Loucy (cell line): ENCODE measurements at regions not wholly inside any gene's neighbourhood (a gene's known extent, or its start where the extent isn't known, plus 50 kb on each side); places are given as distances from the start of the nearest gene placed in this dataset.

Source experiments
- H2AFZ ChIP-seq: fragments of 200-600 bp; sonication (generic); 2 replicates; pipeline ENCODE4 v1.6.0; 2016; ENCODE audit warnings: antibody characterized with exemption, mild to moderate bottlenecking, low read length, moderate library complexity
- H3F3A ChIP-seq: fragments of 200-600 bp; 2 replicates; pipeline ENCODE4 v1.6.0; 2016; ENCODE audit warnings: antibody characterized with exemption, low read depth, mild to moderate bottlenecking
- H3K27me3 ChIP-seq: fragments of 200-600 bp; sonication (generic); 2 replicates; pipeline ENCODE4 v1.6.1; 2014; ENCODE audit warnings: low read length, mild to moderate bottlenecking; ENCODE audit not compliant: insufficient read depth, poor library complexity, severe bottlenecking
- H3K36me3 ChIP-seq: fragments of 200-600 bp; sonication (generic); 2 replicates; pipeline ENCODE4 v1.6.1; 2016; ENCODE audit warnings: low read length; ENCODE audit not compliant: insufficient read depth
- H3K4me1 ChIP-seq: fragments of 200-600 bp; sonication (generic); 2 replicates; pipeline ENCODE4 v1.5.1; 2014; ENCODE audit warnings: low read length, mild to moderate bottlenecking; ENCODE audit not compliant: insufficient read depth, poor library complexity, severe bottlenecking
- H3K4me2 ChIP-seq: fragments of 200-600 bp; sonication (generic); 2 replicates; pipeline ENCODE4 v1.6.0; 2014; ENCODE audit warnings: antibody characterized with exemption, low read length, low read depth, mild to moderate bottlenecking; ENCODE audit not compliant: poor library complexity, severe bottlenecking
- H3K4me3 ChIP-seq: fragments of 200-600 bp; sonication (generic); 2 replicates; pipeline ENCODE4 v1.5.1; 2014; ENCODE audit warnings: low read length, mild to moderate bottlenecking, mixed read lengths; ENCODE audit not compliant: poor library complexity, severe bottlenecking
- H3K79me2 ChIP-seq: fragments of 200-600 bp; sonication (generic); 2 replicates; pipeline ENCODE4 v1.6.1; 2014; ENCODE audit warnings: low read length; ENCODE audit not compliant: insufficient read depth
- H3K9ac ChIP-seq: fragments of 200-600 bp; sonication (generic); 2 replicates; pipeline ENCODE4 v1.6.0; 2014; ENCODE audit warnings: mild to moderate bottlenecking, low read depth, low read length, moderate library complexity; ENCODE audit not compliant: poor library complexity, severe bottlenecking
- H3K9me2 ChIP-seq: fragments of 200-600 bp; sonication (generic); replicated peaks from 2 replicates; pipeline ENCODE4 v1.6.1; 2016; ENCODE audit warnings: low read depth, low read length, mixed read lengths
- H3K9me3 ChIP-seq: fragments of 200-600 bp; sonication (generic); 2 replicates; pipeline ENCODE4 v1.6.1; 2014; ENCODE audit warnings: mild to moderate bottlenecking, antibody characterized with exemption, low read length, low read depth; ENCODE audit not compliant: insufficient read depth
- H4K20me1 ChIP-seq: fragments of 200-600 bp; sonication (generic); 2 replicates; pipeline ENCODE4 v1.6.0; 2014; ENCODE audit warnings: antibody characterized with exemption, low read length, mild to moderate bottlenecking; ENCODE audit not compliant: insufficient read depth, poor library complexity, severe bottlenecking
- EZH2phosphoT487 ChIP-seq: fragments of 200-600 bp; IDR thresholded peaks from 2 replicates; pipeline ENCODE4 v1.6.1; 2018; ENCODE audit warnings: antibody characterized with exemption, mild to moderate bottlenecking, moderate library complexity, borderline replicate concordance
- TF ChIP-seq, protein P1 (sequence below): fragments of 200-600 bp; sonication (generic); conservative IDR thresholded peaks from 2 replicates; pipeline ENCODE4 v1.5.1; 2014; ENCODE audit warnings: mild to moderate bottlenecking, antibody characterized with exemption, low read length

DNA sequence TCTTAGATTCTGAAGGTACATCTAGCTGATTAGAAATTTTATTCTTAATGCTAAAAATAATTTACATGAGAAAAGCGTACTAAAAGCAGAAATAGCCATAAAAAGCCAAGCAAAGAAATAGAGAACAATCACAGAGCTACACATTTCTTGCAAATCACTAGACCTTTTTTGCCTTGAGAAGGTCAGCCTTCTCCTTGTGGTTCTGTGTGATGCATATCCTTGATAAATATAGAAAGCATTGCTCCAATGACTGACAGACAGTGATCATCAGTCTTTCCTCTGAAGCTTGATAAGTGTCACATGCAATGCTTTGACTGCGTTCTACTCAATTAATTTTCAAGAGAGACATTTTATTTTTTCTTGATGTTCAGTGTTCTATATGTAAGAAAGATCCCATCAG, 226.9 kb downstream of the CEMIP2 start:
- H3K4me2 ChIP-seq, result no peak overlapping the region
- no peaks in the 10 kb centered on the region for H3K9me3 ChIP-seq
- H3K9ac ChIP-seq, result no peak overlapping the region
- no peaks in the 10 kb centered on the region for H3K27me3 ChIP-seq
- no peak for TF ChIP-seq EZH2phosphoT487
- TF ChIP-seq, protein P1, sequence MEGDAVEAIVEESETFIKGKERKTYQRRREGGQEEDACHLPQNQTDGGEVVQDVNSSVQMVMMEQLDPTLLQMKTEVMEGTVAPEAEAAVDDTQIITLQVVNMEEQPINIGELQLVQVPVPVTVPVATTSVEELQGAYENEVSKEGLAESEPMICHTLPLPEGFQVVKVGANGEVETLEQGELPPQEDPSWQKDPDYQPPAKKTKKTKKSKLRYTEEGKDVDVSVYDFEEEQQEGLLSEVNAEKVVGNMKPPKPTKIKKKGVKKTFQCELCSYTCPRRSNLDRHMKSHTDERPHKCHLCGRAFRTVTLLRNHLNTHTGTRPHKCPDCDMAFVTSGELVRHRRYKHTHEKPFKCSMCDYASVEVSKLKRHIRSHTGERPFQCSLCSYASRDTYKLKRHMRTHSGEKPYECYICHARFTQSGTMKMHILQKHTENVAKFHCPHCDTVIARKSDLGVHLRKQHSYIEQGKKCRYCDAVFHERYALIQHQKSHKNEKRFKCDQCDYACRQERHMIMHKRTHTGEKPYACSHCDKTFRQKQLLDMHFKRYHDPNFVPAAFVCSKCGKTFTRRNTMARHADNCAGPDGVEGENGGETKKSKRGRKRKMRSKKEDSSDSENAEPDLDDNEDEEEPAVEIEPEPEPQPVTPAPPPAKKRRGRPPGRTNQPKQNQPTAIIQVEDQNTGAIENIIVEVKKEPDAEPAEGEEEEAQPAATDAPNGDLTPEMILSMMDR, result no peak
- no peaks in the 10 kb centered on the region for H3K79me2 ChIP-seq
- H2AFZ ChIP-seq, result no peak overlapping the region
- H4K20me1 ChIP-seq, result no peaks in the 10 kb centered on the region
- no peaks in the 10 kb centered on the region for H3K4me1 ChIP-seq
- no peaks in the 10 kb centered on the region for H3K9me2 ChIP-seq
- no peaks in the 10 kb centered on the region for H3K36me3 ChIP-seq
- H3K4me3 ChIP-seq, result no peak overlapping the region
- H3F3A ChIP-seq, result no peaks in the 10 kb centered on the region

DNA sequence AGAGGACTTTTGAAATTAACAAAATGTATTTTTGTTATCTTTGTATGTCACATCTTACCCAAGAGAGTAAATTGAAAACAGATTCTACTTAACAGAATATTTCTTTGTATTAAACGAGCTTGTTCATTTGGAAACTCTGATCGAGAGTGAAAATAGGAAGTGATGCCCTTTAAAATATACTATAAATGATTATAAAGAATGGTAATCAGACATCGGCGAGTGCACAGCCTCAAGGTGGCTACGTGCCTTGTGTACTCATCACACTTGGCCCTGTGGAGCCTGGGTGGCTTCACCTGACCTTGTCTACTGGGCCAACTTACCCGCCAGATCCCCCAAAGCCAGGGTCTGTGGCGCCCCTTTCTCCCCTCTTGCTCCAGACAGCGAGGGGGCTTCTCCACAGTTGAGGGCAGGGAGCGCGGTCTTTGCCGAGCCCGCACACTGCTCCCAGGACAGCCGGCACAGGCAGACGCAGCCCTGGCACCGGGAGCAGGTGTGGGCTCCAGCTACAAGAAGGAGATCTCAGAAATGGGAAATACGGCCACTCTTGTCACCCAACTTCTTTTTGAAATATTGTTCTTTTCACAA, 243.2 kb downstream of the CEMIP2 start:
- Histone ChIP-seq H3K4me1 (no peaks in the 10 kb centered on the region), H3F3A (no peaks in the 10 kb centered on the region), H3K27me3 (no peaks in the 10 kb centered on the region), H3K9me2 (no peaks in the 10 kb centered on the region), H3K4me2 (no peak overlapping the region), H3K9me3 (no peaks in the 10 kb centered on the region), H3K9ac (no peak overlapping the region), H4K20me1 (no peaks in the 10 kb centered on the region), H3K79me2 (no peaks in the 10 kb centered on the region), H3K36me3 (no peaks in the 10 kb centered on the region), H2AFZ (no peak overlapping the region), H3K4me3 (no peak overlapping the region)
- no peak for TF ChIP-seq EZH2phosphoT487
- TF ChIP-seq, protein P1, result no peak

DNA sequence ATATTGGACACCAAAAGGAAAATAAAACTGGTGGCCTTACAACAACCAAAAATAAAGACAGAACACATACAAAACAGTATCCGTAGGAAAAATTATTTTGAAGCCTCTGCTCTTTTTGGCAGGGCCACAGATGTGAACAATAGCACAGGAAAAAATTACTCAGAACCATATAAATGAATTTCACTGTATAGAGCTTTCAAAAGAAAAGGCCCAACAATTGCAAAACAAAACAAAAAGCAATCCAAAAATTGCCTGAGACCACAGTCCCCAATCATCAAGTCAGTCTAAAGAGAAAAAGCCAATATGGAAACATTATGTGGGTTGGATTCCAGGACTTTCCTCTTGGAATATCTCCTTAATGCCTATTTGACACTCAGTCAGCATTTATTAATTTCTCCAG, 243.8 kb downstream of the CEMIP2 start:
- Histone ChIP-seq H3K36me3 (no peaks in the 10 kb centered on the region), H3K9ac (no peak overlapping the region), H3K9me3 (no peaks in the 10 kb centered on the region), H3F3A (no peaks in the 10 kb centered on the region), H2AFZ (no peak overlapping the region), H4K20me1 (no peaks in the 10 kb centered on the region), H3K9me2 (no peaks in the 10 kb centered on the region), H3K27me3 (no peaks in the 10 kb centered on the region), H3K79me2 (no peaks in the 10 kb centered on the region), H3K4me2 (no peak overlapping the region), H3K4me3 (no peak overlapping the region), H3K4me1 (no peaks in the 10 kb centered on the region)
- no peak for TF ChIP-seq EZH2phosphoT487
- TF ChIP-seq, protein P1, result no peak
